ENCODE measurements at regions not wholly inside any gene's neighbourhood (a gene's known extent, or its start where the extent isn't known, plus 50 kb on each side); places are given as distances from the start of the nearest gene placed in this dataset.
A peak's percentile ranks its signal among the peaks of the same experiment; 100 is the strongest.

DNA sequence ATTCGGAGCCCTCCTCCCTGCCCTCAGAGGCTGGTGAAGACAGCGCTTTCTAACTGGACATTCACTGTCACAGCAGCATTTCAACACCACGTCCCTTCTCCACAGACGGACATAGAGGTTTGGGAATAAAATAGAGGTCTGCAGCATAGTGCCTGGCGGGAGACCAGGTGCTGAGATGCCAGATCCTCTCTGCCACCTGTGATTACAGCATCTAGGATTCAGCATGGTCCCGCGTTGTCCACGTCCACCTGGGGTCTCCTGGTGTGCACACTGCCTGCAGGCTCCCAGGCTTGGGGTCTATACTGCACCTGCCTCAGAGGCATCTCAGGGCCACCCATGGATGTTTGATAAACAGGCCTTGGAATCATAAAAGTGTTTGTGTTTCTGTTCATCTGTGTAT is 175.5 kb downstream of the TMEM18 start:
- Histone ChIP-seq H4K20me1 (ENCODE audit: insufficient read depth, low read length) (no peaks in the 10 kb centered on the region), H3K4me3 (ENCODE audit: low read depth in 1 of 2, low read length in 2 of 2) (no peak overlapping the region), H3K4me2 (ENCODE audit: insufficient read depth, low read length) (no peak overlapping the region), H3K79me2 (ENCODE audit: insufficient read depth, low read length) (no peaks in the 10 kb centered on the region), H3K36me3 (ENCODE audit: insufficient read depth, low read length) (no peaks in the 10 kb centered on the region), H3K4me1 (ENCODE audit: insufficient read depth, low read length) (peaks cover 3% of the 10 kb centered on the region), H3K9ac (ENCODE audit: low read depth, low read length) (no peak overlapping the region), H2AFZ (ENCODE audit: low read depth, low read length) (no peak overlapping the region), H3K9me3 (ENCODE audit: insufficient read depth, low read length, severe bottlenecking) (no peaks in the 10 kb centered on the region), H3K27me3 (ENCODE audit: insufficient read depth, low read length, poor library complexity) (peaks cover 4% of the 10 kb centered on the region), H3K27ac (ENCODE audit: low read length) (no peak overlapping the region)
- ATAC-seq (ENCODE audit: insufficient read depth, low read depth) (no peak), DNase-seq (no peak)
- TF ChIP-seq, protein P1, sequence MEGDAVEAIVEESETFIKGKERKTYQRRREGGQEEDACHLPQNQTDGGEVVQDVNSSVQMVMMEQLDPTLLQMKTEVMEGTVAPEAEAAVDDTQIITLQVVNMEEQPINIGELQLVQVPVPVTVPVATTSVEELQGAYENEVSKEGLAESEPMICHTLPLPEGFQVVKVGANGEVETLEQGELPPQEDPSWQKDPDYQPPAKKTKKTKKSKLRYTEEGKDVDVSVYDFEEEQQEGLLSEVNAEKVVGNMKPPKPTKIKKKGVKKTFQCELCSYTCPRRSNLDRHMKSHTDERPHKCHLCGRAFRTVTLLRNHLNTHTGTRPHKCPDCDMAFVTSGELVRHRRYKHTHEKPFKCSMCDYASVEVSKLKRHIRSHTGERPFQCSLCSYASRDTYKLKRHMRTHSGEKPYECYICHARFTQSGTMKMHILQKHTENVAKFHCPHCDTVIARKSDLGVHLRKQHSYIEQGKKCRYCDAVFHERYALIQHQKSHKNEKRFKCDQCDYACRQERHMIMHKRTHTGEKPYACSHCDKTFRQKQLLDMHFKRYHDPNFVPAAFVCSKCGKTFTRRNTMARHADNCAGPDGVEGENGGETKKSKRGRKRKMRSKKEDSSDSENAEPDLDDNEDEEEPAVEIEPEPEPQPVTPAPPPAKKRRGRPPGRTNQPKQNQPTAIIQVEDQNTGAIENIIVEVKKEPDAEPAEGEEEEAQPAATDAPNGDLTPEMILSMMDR (IDR thresholded peaks at IDR 0.05; ENCODE audit: borderline replicate concordance, extremely low read depth, low read length, poor library complexity, severe bottlenecking): no peak
- TF ChIP-seq EZH2 (IDR thresholded peaks at IDR 0.05; ENCODE audit: borderline replicate concordance, low read depth, low read length, severe bottlenecking): no peak

- peaks cover 3% of the 10 kb centered on the region for H3K4me1 ChIP-seq (ENCODE audit: insufficient read depth, low read length)
- H2AFZ ChIP-seq (ENCODE audit: low read depth, low read length): no peak overlapping the region
- no peak overlapping the region for H3K27ac ChIP-seq (ENCODE audit: low read length)
- no peak overlapping the region for H3K4me3 ChIP-seq (ENCODE audit: low read depth in 1 of 2, low read length in 2 of 2)
- DNase-seq: no peak
- H3K4me2 ChIP-seq (ENCODE audit: insufficient read depth, low read length): no peak overlapping the region
- no peaks in the 10 kb centered on the region for H4K20me1 ChIP-seq (ENCODE audit: insufficient read depth, low read length)
- peaks cover 4% of the 10 kb centered on the region for H3K27me3 ChIP-seq (ENCODE audit: insufficient read depth, low read length, poor library complexity)
- H3K79me2 ChIP-seq (ENCODE audit: insufficient read depth, low read length): no peaks in the 10 kb centered on the region
- H3K9ac ChIP-seq (ENCODE audit: low read depth, low read length): no peak overlapping the region
- no peaks in the 10 kb centered on the region for H3K36me3 ChIP-seq (ENCODE audit: insufficient read depth, low read length)
- no peak for ATAC-seq (ENCODE audit: insufficient read depth, low read depth)
- H3K9me3 ChIP-seq (ENCODE audit: insufficient read depth, low read length, severe bottlenecking): no peaks in the 10 kb centered on the region
- TF ChIP-seq, protein P1 (IDR thresholded peaks at IDR 0.05; ENCODE audit: borderline replicate concordance, extremely low read depth, low read length, poor library complexity, severe bottlenecking): peak; percentile 29
- TF ChIP-seq EZH2 (IDR thresholded peaks at IDR 0.05; ENCODE audit: borderline replicate concordance, low read depth, low read length, severe bottlenecking): no peak
These were observed 176.1 kb downstream of the TMEM18 start for GRCh38 chr2:501130-501529.

DNA sequence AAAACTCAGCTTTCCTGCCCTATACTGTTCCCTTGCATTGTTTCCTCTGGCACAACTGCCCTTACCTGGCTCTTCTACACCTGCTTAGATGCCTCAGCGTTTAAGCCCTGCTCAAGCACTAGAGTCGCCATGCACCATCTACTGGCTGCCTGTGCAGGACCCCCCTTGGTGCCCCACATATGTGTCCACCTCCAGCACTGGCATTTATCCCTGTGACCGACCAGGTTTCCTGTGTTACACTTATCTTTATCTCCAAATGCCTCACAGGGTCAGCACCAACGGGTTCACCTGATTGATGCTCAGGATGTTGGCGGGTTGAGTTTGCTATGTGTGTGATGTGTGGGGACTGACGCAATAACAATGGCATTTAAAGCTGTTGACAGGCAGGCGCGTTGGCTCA is 177.5 kb downstream of the TMEM18 start:
- Histone ChIP-seq H2AFZ (ENCODE audit: low read depth, low read length) (no peak overlapping the region), H4K20me1 (ENCODE audit: insufficient read depth, low read length) (no peaks in the 10 kb centered on the region), H3K9me3 (ENCODE audit: insufficient read depth, low read length, severe bottlenecking) (no peaks in the 10 kb centered on the region), H3K4me3 (ENCODE audit: low read depth in 1 of 2, low read length in 2 of 2) (no peak overlapping the region), H3K27ac (ENCODE audit: low read length) (no peak overlapping the region), H3K9ac (ENCODE audit: low read depth, low read length) (no peak overlapping the region), H3K4me2 (ENCODE audit: insufficient read depth, low read length) (no peak overlapping the region), H3K36me3 (ENCODE audit: insufficient read depth, low read length) (no peaks in the 10 kb centered on the region), H3K27me3 (ENCODE audit: insufficient read depth, low read length, poor library complexity) (no peaks in the 10 kb centered on the region), H3K4me1 (ENCODE audit: insufficient read depth, low read length) (peaks cover 3% of the 10 kb centered on the region), H3K79me2 (ENCODE audit: insufficient read depth, low read length) (no peaks in the 10 kb centered on the region)
- TF ChIP-seq, protein P1 (IDR thresholded peaks at IDR 0.05; ENCODE audit: borderline replicate concordance, extremely low read depth, low read length, poor library complexity, severe bottlenecking): no peak
- no peak for TF ChIP-seq EZH2 (IDR thresholded peaks at IDR 0.05; ENCODE audit: borderline replicate concordance, low read depth, low read length, severe bottlenecking)
- DNase-seq (no peak), ATAC-seq (ENCODE audit: insufficient read depth, low read depth) (no peak)
